H1 (cell line): ENCODE measurements at regions not wholly inside any gene's neighbourhood (a gene's known extent, or its start where the extent isn't known, plus 50 kb on each side); places are given as distances from the start of the nearest gene placed in this dataset.

Experiments used
- E2F6 ChIP-seq: IDR thresholded peaks from 2 replicates; pipeline ENCODE4 v1.6.1; 2012; ENCODE audit warnings: inconsistent platforms
- KDM5A ChIP-seq: fragments of 200-600 bp; IDR thresholded peaks from 2 replicates; pipeline ENCODE4 v1.7.1; 2012; ENCODE audit warnings: mild to moderate bottlenecking, low read length, inconsistent platforms, mixed read lengths
- MAFK ChIP-seq: IDR thresholded peaks from 2 replicates; pipeline ENCODE4 v1.6.1; 2012; ENCODE audit warnings: low read depth, mild to moderate bottlenecking, improper control_type of control experiment, low read length
- SIX5 ChIP-seq: IDR thresholded peaks from 2 replicates; pipeline ENCODE4 v1.6.1; 2011; ENCODE audit warnings: mild to moderate bottlenecking, low read depth, low read length
- SP4 ChIP-seq: IDR thresholded peaks from 2 replicates; pipeline ENCODE4 v1.6.1; 2012; ENCODE audit warnings: low read length, inconsistent platforms
- SRF ChIP-seq: IDR thresholded peaks from 2 replicates; pipeline ENCODE4 v1.6.1; 2011; ENCODE audit warnings: mild to moderate bottlenecking, low read depth, low read length, moderate library complexity

- TF ChIP-seq SP4 (no peak), KDM5A (no peak), MAFK (no peak), SIX5 (no peak), E2F6 (no peak), SRF (no peak)
These were observed 718.4 kb downstream of the GBE1 start (continued) for GRCh38 chr3:81043009-81043408.
